Smooth muscle cell (in vitro differentiated cells): ENCODE measurements at regions not wholly inside any gene's neighbourhood (a gene's known extent, or its start where the extent isn't known, plus 50 kb on each side); places are given as distances from the start of the nearest gene placed in this dataset.

Experiments used
- DNase-seq: peaks from one replicate; lab custom pipeline; 2025; ENCODE audit not compliant: unreplicated experiment; lab: John Stamatoyannopoulos, UW
- H2AFZ ChIP-seq: fragments of 200-600 bp; sonication (generic); 2 replicates; pipeline ENCODE4 v1.6.0; 2016; ENCODE audit warnings: antibody characterized with exemption, low read depth, mild to moderate bottlenecking
- H3F3A ChIP-seq: fragments of 200-600 bp; sonication (generic); 2 replicates; pipeline ENCODE4 v1.6.0; 2017; ENCODE audit warnings: antibody characterized with exemption, low read depth
- H3K27ac ChIP-seq: fragments of 200-600 bp; sonication (generic); 2 replicates; pipeline ENCODE4 v1.5.1; 2016; ENCODE audit warnings: low read depth, mild to moderate bottlenecking
- H3K27me3 ChIP-seq: fragments of 200-600 bp; sonication (generic); 2 replicates; pipeline ENCODE4 v1.6.1; 2016; ENCODE audit warnings: low read depth, mild to moderate bottlenecking
- H3K36me3 ChIP-seq: fragments of 200-600 bp; sonication (generic); 2 replicates; pipeline ENCODE4 v1.5.1; 2016; ENCODE audit warnings: low read depth
- H3K4me1 ChIP-seq: fragments of 200-600 bp; sonication (generic); 2 replicates; pipeline ENCODE4 v1.5.1; 2016; ENCODE audit warnings: low read depth
- H3K4me2 ChIP-seq: fragments of 200-600 bp; sonication (generic); 2 replicates; pipeline ENCODE4 v1.6.0; 2016; ENCODE audit warnings: mild to moderate bottlenecking
- H3K4me3 ChIP-seq: fragments of 200-600 bp; sonication (generic); 2 replicates; pipeline ENCODE4 v1.5.1; 2016; ENCODE audit warnings: mild to moderate bottlenecking
- H3K79me2 ChIP-seq: fragments of 200-600 bp; sonication (generic); 2 replicates; pipeline ENCODE4 v1.6.0; 2016; ENCODE audit warnings: low read depth, mild to moderate bottlenecking
- H3K9ac ChIP-seq: fragments of 200-600 bp; sonication (generic); 2 replicates; pipeline ENCODE4 v1.6.0; 2016; ENCODE audit warnings: low read depth
- H3K9me3 ChIP-seq: fragments of 200-600 bp; sonication (generic); replicated peaks from 2 replicates; pipeline ENCODE4 v1.5.1; 2016; ENCODE audit warnings: low read depth
- H4K20me1 ChIP-seq: fragments of 200-600 bp; sonication (generic); 2 replicates; pipeline ENCODE4 v1.6.0; 2016; ENCODE audit warnings: low read depth
- CTCF ChIP-seq: fragments of 200-600 bp; sonication (generic); IDR thresholded peaks from 2 replicates; pipeline ENCODE4 v1.5.1; 2017; ENCODE audit warnings: borderline replicate concordance, mild to moderate bottlenecking, antibody characterized with exemption; ENCODE audit not compliant: insufficient read depth, poor library complexity, severe bottlenecking
- WGBS: methylation state at CpG from one replicate; pipeline ENCODE4 v1.1.7; 2016; ENCODE audit warnings: low lambda C conversion rate; 5-methylcytosine and 5-hydroxymethylcytosine counted together

GRCh38 chr18:998936-999335 is 94.3 kb downstream of the ADCYAP1 start:
- Histone ChIP-seq H3K4me3 (no peak overlapping the region), H3K9ac (no peak overlapping the region), H3K27me3 (no peaks in the 10 kb centered on the region), H3K9me3 (no peaks in the 10 kb centered on the region), H2AFZ (no peak overlapping the region), H3F3A (no peaks in the 10 kb centered on the region), H3K4me1 (peaks cover 18% of the 10 kb centered on the region), H3K36me3 (no peaks in the 10 kb centered on the region), H3K27ac (no peak overlapping the region), H3K4me2 (no peak overlapping the region), H4K20me1 (no peaks in the 10 kb centered on the region), H3K79me2 (no peaks in the 10 kb centered on the region)
- no peak for TF ChIP-seq CTCF
- WGBS = 42% methylated on average over 5 of the region's 5 CpGs
- DNase-seq = no peak

GRCh38 chr18:1002653-1003178 is 98.0 kb downstream of the ADCYAP1 start:
- Histone ChIP-seq H3K9ac (no peak overlapping the region), H4K20me1 (no peaks in the 10 kb centered on the region), H2AFZ (no peak overlapping the region), H3F3A (no peaks in the 10 kb centered on the region), H3K4me2 (no peak overlapping the region), H3K27me3 (no peaks in the 10 kb centered on the region), H3K27ac (no peak overlapping the region), H3K79me2 (no peaks in the 10 kb centered on the region), H3K4me3 (no peak overlapping the region), H3K36me3 (no peaks in the 10 kb centered on the region), H3K4me1 (peaks cover 18% of the 10 kb centered on the region), H3K9me3 (no peaks in the 10 kb centered on the region)
- 73% methylated on average over 2 of the region's 2 CpGs for WGBS
- no peak for DNase-seq
- TF ChIP-seq CTCF = no peak

GRCh38 chr18:1003499-1003898 is 98.8 kb downstream of the ADCYAP1 start:
- H3K4me3 ChIP-seq = no peak overlapping the region
- WGBS = 96% methylated on average over 1 of the region's 1 CpG

More at GRCh38 chr18:1003499-1003898, 98.8 kb downstream of the ADCYAP1 start:
- DNase-seq = no peak
- H3K9ac ChIP-seq = no peak overlapping the region
- no peaks in the 10 kb centered on the region for H3K9me3 ChIP-seq
- H3K27me3 ChIP-seq = no peaks in the 10 kb centered on the region
- H2AFZ ChIP-seq = no peak overlapping the region
- H4K20me1 ChIP-seq = no peaks in the 10 kb centered on the region
- no peak for TF ChIP-seq CTCF
- no peak overlapping the region for H3K4me2 ChIP-seq
- H3K27ac ChIP-seq = no peak overlapping the region
- peaks cover 17% of the 10 kb centered on the region for H3K4me1 ChIP-seq
- H3K79me2 ChIP-seq = no peaks in the 10 kb centered on the region
- no peaks in the 10 kb centered on the region for H3K36me3 ChIP-seq
- no peaks in the 10 kb centered on the region for H3F3A ChIP-seq
